WTC11 (cell line): ENCODE measurements at regions not wholly inside any gene's neighbourhood (a gene's known extent, or its start where the extent isn't known, plus 50 kb on each side); places are given as distances from the start of the nearest gene placed in this dataset.

Experiments used
- ATAC-seq: fragments of 200-7000 bp; cut with Tn5 transposase; 2 replicates; pipeline ENCODE4 v1.10.0; 2021; ENCODE audit warnings: mild to moderate bottlenecking, moderate library complexity
- CTCF ChIA-PET: fragments of 300-600 bp; sonication (Branson Sonifier 250); formaldehyde crosslinking; loops from one replicate; lab custom pipeline; 2021; ENCODE audit warnings: antibody characterized with exemption; lab: Charles Lee
- POLR2A ChIA-PET: fragments of 350-600 bp; sonication (Branson Sonifier 250); formaldehyde crosslinking; loops from one replicate; lab custom pipeline; 2021; ENCODE audit warnings: antibody characterized with exemption; lab: Charles Lee
- DNase-seq: peaks from one replicate; pipeline ENCODE4 v3.0.0; 2021; ENCODE audit warnings: low spot score
- H3K27ac Mint-ChIP-seq: 2 replicates; pipeline ENCODE4 v1.8.0; 2021; ENCODE audit warnings: mixed read lengths
- H3K27me3 Mint-ChIP-seq: 2 replicates; pipeline ENCODE4 v1.8.0; 2021; ENCODE audit warnings: low read depth, mild to moderate bottlenecking, moderate library complexity, mixed read lengths
- H3K36me3 Mint-ChIP-seq: 2 replicates; pipeline ENCODE4 v1.8.0; 2021; ENCODE audit warnings: mixed read lengths
- H3K4me1 Mint-ChIP-seq: 2 replicates; pipeline ENCODE4 v1.8.0; 2022; ENCODE audit warnings: mixed read lengths
- H3K4me3 Mint-ChIP-seq: 2 replicates; pipeline ENCODE4 v1.8.0; 2021; ENCODE audit warnings: mild to moderate bottlenecking, moderate library complexity, mixed read lengths
- H3K9me3 Mint-ChIP-seq: 2 replicates; pipeline ENCODE4 v1.8.0; 2021; ENCODE audit warnings: mixed read lengths
- AFF4 ChIP-seq: sonication (generic); formaldehyde crosslinking; IDR thresholded peaks from 2 replicates; pipeline ENCODE4 v1.8.1; 2023; ENCODE audit warnings: mild to moderate bottlenecking, missing genetic modification reagents, borderline replicate concordance
- ATF3 ChIP-seq: sonication (generic); formaldehyde crosslinking; conservative IDR thresholded peaks from 2 replicates; pipeline ENCODE4 v1.8.1; 2022; ENCODE audit warnings: mild to moderate bottlenecking, missing genetic modification reagents
- ATF6 ChIP-seq: sonication (generic); formaldehyde crosslinking; IDR thresholded peaks from 2 replicates; pipeline ENCODE4 v1.8.1; 2023; ENCODE audit warnings: mild to moderate bottlenecking, missing genetic modification reagents
- CBFB ChIP-seq: sonication (generic); formaldehyde crosslinking; IDR thresholded peaks from 2 replicates; pipeline ENCODE4 v1.8.1; 2022; ENCODE audit warnings: mild to moderate bottlenecking, low read depth, missing genetic modification reagents
- CREB1 ChIP-seq: sonication (generic); formaldehyde crosslinking; IDR thresholded peaks from 2 replicates; pipeline ENCODE4 v1.8.0; 2023; ENCODE audit warnings: mild to moderate bottlenecking, missing genetic modification reagents
- CREM ChIP-seq: sonication (generic); formaldehyde crosslinking; IDR thresholded peaks from 2 replicates; pipeline ENCODE4 v1.8.1; 2022; ENCODE audit warnings: mild to moderate bottlenecking, missing genetic modification reagents, moderate library complexity
- ERG ChIP-seq: fragments of 250-450 bp; sonication (Bioruptor Pico); IDR thresholded peaks from 2 replicates; pipeline ENCODE4 v1.8.0; 2021; ENCODE audit warnings: mild to moderate bottlenecking
- ESRRA ChIP-seq: sonication (generic); formaldehyde crosslinking; IDR thresholded peaks from 2 replicates; pipeline ENCODE4 v1.8.1; 2022; ENCODE audit warnings: mild to moderate bottlenecking, missing genetic modification reagents, borderline replicate concordance
- FOXP1 ChIP-seq: sonication (generic); formaldehyde crosslinking; IDR thresholded peaks from 2 replicates; pipeline ENCODE4 v1.8.0; 2022; ENCODE audit warnings: missing genetic modification reagents, mild to moderate bottlenecking, moderate library complexity, borderline replicate concordance
- IRF1 ChIP-seq: sonication (generic); formaldehyde crosslinking; IDR thresholded peaks from 2 replicates; pipeline ENCODE4 v1.8.0; 2023; ENCODE audit warnings: missing genetic modification reagents
- KAT7 ChIP-seq: sonication (generic); formaldehyde crosslinking; IDR thresholded peaks from 2 replicates; pipeline ENCODE4 v1.8.1; 2023; ENCODE audit warnings: missing genetic modification reagents, mild to moderate bottlenecking, borderline replicate concordance
- MAX ChIP-seq: sonication (generic); formaldehyde crosslinking; IDR thresholded peaks from 2 replicates; pipeline ENCODE4 v1.8.0; 2022; ENCODE audit warnings: mild to moderate bottlenecking, missing genetic modification reagents
- NFATC4 ChIP-seq: fragments of 250-450 bp; sonication (Bioruptor Pico); IDR thresholded peaks from 2 replicates; pipeline ENCODE4 v1.9.0; 2021; ENCODE audit warnings: mild to moderate bottlenecking
- NFYB ChIP-seq: sonication (generic); formaldehyde crosslinking; conservative IDR thresholded peaks from 2 replicates; pipeline ENCODE4 v1.8.0; 2022; ENCODE audit warnings: low read depth, missing genetic modification reagents
- OVOL2 ChIP-seq: fragments of 250-450 bp; sonication (Bioruptor Pico); IDR thresholded peaks from 2 replicates; pipeline ENCODE4 v1.9.0; 2021; ENCODE audit warnings: mild to moderate bottlenecking, borderline replicate concordance
- PREB ChIP-seq: sonication (generic); formaldehyde crosslinking; IDR thresholded peaks from 2 replicates; pipeline ENCODE4 v1.8.1; 2022; ENCODE audit warnings: mild to moderate bottlenecking, missing genetic modification reagents, moderate library complexity, borderline replicate concordance
- TP53 ChIP-seq: sonication (generic); formaldehyde crosslinking; IDR thresholded peaks from 2 replicates; pipeline ENCODE4 v1.8.1; 2023; ENCODE audit warnings: mild to moderate bottlenecking, missing genetic modification reagents
- USF1 ChIP-seq: sonication (generic); formaldehyde crosslinking; IDR thresholded peaks from 2 replicates; pipeline ENCODE4 v1.8.0; 2022; ENCODE audit warnings: mild to moderate bottlenecking, missing genetic modification reagents
- ZNF416 ChIP-seq: fragments of 250-450 bp; sonication (Bioruptor Pico); IDR thresholded peaks from 2 replicates; pipeline ENCODE4 v1.9.0; 2021; ENCODE audit warnings: mild to moderate bottlenecking, inconsistent platforms
- ZNF512 ChIP-seq: sonication (generic); formaldehyde crosslinking; IDR thresholded peaks from 2 replicates; pipeline ENCODE4 v1.8.1; 2022; ENCODE audit warnings: missing genetic modification reagents, borderline replicate concordance
- ZSCAN18 ChIP-seq: fragments of 250-450 bp; sonication (Bioruptor Pico); IDR thresholded peaks from 2 replicates; pipeline ENCODE4 v2.1.2; 2022; ENCODE audit warnings: mild to moderate bottlenecking, moderate library complexity

- TF ChIP-seq AFF4 (CRISPR knock-in tag) (no peak), ERG (CRISPR knock-in tag) (no peak), FOXP1 (CRISPR knock-in tag) (no peak), ATF3 (CRISPR knock-in tag) (no peak), ZNF416 (no peak), ESRRA (no peak), PREB (CRISPR knock-in tag) (no peak), TP53 (CRISPR knock-in tag) (no peak), USF1 (CRISPR knock-in tag) (no peak), IRF1 (CRISPR knock-in tag) (no peak), OVOL2 (CRISPR knock-in tag) (no peak), CREM (CRISPR knock-in tag) (no peak), CBFB (CRISPR knock-in tag) (no peak)
- H3K27ac Mint-ChIP-seq = no peak overlapping the region
- no peak for ATAC-seq
- H3K4me1 Mint-ChIP-seq = no peaks in the 10 kb centered on the region
- no peaks in the 10 kb centered on the region; the same call in 1 of the 2 replicates for H3K27me3 Mint-ChIP-seq
- no peak for DNase-seq
- ChIA-PET CTCF (interaction anchor here (1.2 kb wide), 1 partner anchor 50 kb away, joined by 4 read pairs; no protein-coding TSS in a partner anchor), POLR2A (no interaction called here)
- no peaks in the 10 kb centered on the region for H3K36me3 Mint-ChIP-seq
- H3K9me3 Mint-ChIP-seq = peaks cover 22% of the 10 kb centered on the region
- no peak overlapping the region for H3K4me3 Mint-ChIP-seq
Observed at GRCh38 chr14:96148631-96149030, 56.0 kb upstream of the BDKRB2 start.

GRCh38 chr14:96149131-96149530, 55.5 kb upstream of the BDKRB2 start:
- Mint-ChIP-seq H3K4me1 (no peaks in the 10 kb centered on the region), H3K27ac (no peak overlapping the region), H3K36me3 (no peaks in the 10 kb centered on the region), H3K27me3 (no peaks in the 10 kb centered on the region; the same call in 1 of the 2 replicates), H3K9me3 (peaks cover 19% of the 10 kb centered on the region), H3K4me3 (no peak overlapping the region)
- no peak for DNase-seq
- ATAC-seq = no peak
- POLR2A ChIA-PET = no interaction called here
- CTCF ChIA-PET = interaction anchor here (0.6 to 1.2 kb wide), 3 partner anchors 48 to 86 kb away, joined by 3 to 4 read pairs (median 3); no protein-coding TSS in a partner anchor
- TF ChIP-seq ZSCAN18 = no peak
- no peak for TF ChIP-seq CREB1 (CRISPR knock-in tag)
- TF ChIP-seq KAT7 (CRISPR knock-in tag) = no peak
- TF ChIP-seq MAX = no peak
- TF ChIP-seq ATF6 = no peak
- TF ChIP-seq NFYB (CRISPR knock-in tag) = no peak
- TF ChIP-seq NFATC4 (CRISPR knock-in tag) = no peak
- no peak for TF ChIP-seq ZNF512 (CRISPR knock-in tag)
